HG02943 (cell line): ENCODE measurements at regions not wholly inside any gene's neighbourhood (a gene's known extent, or its start where the extent isn't known, plus 50 kb on each side); places are given as distances from the start of the nearest gene placed in this dataset.

Experiments
- ATAC-seq: cut with Tn5 transposase; IDR thresholded peaks from one replicate; pipeline ENCODE4 v1.9.1; 2021; ENCODE audit warnings: mild to moderate bottlenecking, low read depth, moderate library complexity; ENCODE audit not compliant: unreplicated experiment

DNA sequence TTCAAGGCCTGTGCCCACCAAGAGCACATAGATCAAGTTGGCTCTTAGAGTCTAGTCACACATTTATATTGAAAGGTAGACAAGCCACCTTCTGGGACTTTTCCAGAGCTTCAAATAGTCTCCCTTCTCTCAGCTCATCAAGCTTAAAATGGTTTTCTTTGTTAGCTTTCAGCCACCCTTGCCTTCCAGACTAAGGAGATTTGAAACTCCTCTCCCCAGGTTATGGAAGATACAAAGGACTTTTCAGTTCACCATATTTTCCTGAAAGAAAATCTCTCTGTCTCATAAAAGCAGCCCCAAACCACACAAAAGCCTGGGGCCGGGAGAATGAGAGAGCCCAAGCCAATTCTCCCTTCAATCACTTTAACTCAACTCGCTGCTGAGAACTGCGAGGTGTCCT is 134.1 kb downstream of the ZC3H11B start:
- no peak for ATAC-seq

DNA sequence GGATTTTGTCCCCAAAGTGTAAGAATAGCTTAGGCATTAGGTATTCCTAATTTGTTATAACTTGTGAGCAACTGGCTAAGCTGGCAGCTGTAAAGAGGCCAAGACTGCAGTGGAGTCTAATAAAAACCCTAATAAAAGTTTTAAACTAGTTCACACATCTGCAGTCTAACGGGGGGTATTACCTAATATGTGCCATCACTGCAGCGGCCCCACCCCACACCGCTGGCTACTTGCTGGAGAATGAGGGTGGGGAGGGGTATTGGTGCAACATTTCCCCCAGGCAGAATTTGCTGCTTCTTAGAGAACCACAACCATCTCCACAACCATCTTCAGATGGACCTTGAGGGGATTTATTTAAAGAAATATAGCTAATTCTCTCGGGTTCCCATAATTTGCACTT is 135.0 kb downstream of the ZC3H11B start:
- ATAC-seq: no peak

DNA sequence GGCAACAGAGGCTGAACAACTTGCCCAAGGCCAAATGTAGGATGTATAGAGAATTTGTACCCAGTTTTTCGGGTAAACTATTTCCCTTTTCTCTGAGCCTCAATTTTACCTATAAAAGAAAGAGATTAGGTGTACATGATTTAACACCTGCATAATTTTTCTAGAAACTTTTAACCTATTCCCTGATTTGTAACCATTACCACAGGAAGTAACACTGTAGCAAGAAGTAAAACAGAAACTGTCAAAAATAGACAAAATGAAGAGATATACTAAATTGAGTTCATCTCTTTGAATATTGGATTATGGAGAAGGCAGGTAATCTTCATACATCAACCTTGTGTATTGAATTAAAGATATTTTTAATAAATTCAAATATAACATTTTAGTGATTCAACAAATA is 136.2 kb downstream of the ZC3H11B start:
- no peak for ATAC-seq

DNA sequence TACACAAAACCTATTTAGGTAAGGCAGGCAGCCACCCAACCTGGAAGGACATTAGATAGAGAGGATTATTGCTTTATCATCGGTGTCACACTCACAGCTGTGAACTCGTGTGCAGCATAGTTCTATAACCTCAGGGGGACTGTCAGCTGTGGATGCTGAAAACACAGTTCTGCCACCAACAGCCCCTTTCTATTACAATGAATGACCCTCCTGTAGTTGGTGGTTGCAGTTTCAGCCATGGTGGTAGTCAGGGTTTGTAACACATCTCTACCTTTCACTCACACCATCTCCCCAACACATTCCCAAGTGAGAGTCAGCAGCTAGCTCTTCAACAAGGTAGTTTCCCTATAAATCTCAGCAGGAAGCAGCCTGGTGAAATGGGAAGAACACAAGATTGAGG is 136.8 kb downstream of the ZC3H11B start:
- no peak for ATAC-seq

DNA sequence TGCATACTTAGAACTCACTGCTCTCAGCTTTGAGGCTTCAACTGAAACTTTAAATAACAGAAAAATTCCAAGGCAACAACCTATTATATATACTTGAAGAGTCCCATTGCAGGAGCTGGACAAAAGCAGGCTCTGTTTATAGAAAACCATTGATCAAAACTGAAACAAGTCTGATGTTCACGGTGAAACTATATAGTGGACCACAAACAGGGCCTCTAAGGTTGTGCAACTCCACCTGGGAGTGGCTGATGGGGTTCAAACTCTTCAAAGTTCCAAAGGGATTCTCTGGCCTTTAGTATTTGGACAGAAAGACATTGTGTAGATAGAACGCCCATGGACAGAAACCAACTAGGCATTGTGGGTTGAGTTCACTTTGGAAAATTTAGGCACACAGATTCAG is 140.3 kb downstream of the ZC3H11B start:
- no peak for ATAC-seq

DNA sequence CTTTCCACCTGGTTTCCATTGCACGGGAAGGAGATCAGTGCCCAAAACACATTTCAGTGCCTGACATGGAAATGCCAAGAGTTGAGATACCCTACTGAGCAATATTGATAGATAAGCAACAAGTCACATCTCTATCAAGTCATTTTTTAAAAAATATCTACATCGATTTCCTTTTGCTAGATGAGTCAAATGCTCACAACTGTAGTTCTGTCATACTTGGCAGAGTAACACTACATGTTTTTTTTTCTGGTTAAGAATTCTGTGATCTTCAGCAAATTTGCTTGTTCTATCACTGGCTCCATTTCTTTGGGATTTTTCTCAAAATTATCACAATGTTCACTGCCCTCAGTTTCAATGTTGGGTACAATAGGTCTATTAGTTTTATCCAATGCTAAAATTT is 145.4 kb downstream of the ZC3H11B start:
- ATAC-seq: no peak

DNA sequence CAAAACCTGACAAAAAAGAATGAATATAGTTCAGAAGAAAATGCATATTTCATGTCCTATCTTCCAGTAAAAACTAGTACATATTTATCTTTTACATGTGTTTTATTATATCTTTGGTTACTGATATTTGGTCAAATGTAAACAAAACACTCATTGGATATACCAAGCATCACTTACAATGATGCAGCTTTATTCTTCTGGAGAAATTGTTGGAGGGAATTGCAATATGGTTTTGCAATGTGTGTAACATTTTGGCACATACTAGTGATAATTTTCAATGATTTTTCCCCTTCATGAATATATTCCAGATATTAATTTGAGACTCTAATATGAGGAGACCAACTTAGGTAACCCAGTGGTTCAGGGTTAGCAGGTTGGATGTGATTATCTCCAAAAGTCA is 146.1 kb downstream of the ZC3H11B start:
- ATAC-seq: no peak

DNA sequence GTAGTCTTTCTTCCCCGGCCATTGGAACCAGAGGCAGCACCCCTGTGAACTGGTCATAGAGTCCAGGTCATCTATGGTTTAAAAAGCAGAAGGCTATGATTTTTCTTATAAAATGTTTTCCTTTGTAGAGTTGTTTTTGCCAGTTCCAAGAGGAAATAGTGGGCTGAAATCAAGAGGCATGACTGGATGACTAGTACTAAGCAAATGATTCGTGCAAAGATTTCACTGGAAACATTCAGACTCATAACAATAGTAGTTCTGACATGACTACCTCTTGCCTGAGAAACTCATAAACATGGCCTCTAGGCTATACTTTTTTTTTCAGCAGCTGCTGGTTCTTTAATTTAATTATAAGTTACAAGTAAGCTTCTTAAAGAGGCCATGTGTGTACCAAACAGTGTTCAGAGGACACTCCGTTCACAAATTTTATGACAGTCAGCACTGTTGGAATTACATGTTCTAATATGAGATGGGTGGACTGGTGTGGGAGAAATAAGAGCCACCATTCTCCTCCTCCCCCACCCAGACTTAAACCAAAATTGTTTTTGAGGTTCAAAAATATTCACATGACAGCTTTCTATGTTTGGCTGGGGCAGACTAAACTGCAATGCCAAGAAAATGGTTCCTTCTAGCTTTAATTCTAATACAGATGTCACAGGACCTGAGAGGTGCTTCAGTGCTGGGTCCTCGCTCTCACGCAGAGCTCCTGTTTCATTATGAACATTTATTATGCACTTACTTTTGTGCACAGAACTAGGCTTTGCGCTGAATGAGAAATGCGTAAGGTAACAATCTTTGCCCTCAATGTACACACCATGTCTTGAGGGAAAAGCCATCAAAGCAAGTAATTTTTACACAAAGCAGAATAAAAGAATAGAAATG is 147.5 kb downstream of the ZC3H11B start:
- no peak for ATAC-seq

DNA sequence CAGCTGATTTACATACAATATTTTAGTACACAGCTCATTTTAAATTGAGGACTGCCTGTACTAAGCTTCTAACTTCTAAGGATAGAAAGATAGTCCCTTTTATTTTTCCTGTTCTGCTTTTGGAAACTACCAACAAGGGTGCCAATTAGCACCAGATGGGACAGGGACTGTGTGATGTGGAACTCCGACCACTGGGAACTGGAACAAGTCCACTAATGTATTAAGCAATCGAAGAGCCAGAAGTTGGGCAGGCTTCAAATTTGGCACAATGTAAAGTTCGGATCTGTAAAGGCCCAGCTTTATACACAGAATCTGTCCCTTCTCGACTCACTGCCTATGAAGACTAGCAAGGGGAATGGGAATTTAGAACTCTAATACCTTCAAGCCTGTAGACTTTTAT is 149.3 kb downstream of the ZC3H11B start:
- ATAC-seq: no peak

DNA sequence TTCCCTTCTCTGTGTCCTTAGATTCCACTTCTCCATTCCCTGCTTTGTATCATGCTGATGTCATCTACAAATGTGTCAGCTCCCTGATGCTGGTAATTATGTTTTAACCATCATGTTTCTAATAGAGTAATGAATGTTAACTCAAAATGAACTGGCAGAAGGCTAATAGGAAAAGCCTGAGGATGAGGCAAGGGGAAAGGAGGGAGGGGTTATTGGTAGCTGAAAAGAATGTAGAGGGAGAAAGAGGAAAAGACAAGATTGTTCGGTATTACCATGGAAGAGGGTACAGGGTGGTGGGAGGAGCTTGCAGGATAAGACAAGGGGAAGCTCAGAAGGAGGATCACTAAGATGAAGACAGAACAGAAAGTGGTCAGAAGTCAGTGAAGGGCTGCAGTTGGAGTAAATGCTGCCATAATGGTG is 150.9 kb downstream of the ZC3H11B start:
- ATAC-seq: no peak

DNA sequence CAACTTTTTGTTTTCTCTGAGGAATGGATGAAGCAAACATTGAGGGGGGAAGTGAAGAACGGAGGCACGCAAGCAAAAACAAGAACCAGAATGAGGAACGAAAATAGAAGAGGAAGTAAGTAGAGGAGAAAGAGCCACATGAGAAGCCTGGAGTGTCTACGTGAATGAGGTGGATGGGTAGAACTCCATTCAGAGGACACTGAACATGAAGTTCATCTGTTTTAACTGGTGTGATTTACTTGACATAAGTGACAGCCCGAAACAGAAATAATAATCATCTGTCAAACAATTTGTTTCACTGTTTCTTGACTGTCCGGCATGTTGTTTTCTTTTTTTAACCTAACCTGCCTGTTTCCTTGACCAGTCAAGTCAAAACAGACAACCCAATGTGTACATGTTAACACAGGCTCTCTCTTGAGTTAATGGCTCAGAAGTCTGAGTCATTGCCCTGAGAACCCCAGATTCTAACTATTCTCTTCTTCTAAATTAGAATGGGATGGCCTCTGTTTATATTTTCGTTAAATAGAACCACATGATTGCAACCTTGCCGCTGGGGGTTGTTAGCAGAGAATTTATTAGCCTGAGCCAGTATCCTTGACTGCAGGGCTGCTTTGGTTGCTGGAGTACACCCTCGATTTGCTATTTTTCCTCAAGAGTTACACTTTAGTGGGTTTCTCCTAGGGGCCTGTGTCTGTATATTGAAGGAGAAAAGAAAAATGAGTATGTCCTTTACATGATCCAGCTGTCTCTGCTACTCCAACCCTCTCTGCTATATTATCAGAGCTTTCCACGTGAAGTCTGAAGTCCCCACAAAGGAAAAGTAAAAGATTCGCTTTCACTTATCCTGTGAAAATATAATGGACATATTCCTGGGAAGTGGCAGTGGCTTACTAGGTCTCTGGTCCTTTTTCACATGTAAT is 151.7 kb downstream of the ZC3H11B start:
- peak; percentile 94 for ATAC-seq

DNA sequence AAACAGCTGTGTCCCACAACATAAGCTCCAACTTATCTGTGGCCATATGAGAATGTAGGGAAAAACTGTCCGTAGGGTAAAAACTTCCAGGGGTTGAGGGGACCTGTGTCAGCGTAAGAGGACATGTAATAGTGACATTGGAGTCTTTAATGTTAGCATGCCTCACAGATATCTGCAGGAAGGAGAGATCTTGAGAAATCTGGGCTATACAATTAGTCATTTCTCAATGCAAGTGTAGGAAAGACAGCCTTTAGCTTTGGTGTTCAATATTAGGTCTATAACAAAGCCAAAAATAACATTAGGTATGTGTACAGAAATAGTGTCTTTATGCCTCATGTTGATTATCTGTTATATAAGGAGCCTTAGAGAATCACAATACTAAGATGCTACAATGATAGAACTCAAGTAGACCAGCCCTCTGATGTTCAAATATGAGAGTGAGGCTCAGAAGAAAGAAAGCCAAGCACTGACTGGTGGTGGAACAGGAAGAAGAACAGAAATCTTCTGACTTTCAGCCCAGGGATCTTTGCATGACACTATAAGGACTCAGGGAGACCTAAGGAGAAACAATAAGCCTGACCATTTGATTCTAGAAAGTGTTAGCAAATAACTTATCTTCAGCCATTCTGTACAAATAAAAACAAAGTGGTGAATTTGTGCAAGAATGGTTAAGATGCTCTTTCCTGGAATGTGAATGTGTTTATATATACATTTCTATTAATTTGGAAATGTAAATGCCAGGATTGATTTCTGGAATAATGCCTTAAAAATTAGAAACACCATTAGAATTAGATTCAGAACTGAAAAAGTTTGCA is 152.6 kb downstream of the ZC3H11B start:
- ATAC-seq: no peak

DNA sequence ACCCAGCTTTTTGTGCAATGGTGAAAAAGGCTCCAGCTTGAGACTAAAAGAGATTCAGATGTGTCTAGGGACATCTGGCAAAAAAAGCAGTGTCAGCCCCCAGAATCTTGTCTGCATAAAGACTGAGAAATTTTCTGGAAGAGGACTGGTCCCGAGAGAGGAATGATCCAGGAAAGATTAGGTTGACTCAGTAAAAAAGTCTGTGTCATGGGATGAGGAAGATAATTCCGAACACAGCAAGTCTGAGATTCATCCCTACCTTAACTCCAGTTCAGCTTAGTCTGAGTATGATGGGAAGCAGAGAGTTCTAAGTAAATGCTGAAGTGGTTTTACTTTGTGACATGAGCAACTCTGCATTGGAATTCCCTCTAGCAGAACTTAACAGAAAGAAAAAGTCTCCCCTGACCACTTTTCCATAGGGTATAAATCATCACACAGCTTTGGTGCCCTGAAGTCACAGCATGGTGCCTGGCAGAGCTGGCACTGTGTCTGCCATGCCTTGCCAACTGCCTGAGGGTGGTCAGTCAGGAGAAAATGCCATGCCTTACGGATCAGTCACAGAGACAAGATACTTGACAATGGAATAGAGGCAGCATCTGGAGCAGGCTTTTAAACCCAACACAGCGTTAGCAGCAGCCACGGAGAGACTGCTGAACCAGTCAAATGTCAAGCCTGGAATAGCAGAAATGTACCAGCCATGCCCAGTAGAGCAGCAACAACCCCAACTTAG is 153.4 kb downstream of the ZC3H11B start:
- no peak for ATAC-seq

DNA sequence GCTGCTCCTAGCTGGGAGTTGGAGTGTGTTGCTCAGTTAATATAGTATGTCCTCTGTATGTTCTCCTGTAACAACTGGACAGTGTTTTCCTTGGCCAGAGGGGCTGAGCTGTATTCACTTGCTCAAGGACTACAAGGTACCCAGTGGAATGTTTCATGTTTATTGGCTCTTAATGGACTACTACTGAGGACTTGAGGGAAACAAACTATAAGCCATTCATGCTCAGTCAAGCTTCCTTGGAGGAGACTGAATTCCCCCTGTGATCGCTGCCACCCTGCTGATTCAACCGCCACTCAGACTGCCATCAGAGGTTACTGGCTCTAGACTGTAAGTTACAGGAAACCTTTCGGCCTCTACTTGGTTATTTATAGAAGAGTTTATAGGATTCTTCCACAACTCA is 166.6 kb downstream of the ZC3H11B start:
- ATAC-seq: no peak

DNA sequence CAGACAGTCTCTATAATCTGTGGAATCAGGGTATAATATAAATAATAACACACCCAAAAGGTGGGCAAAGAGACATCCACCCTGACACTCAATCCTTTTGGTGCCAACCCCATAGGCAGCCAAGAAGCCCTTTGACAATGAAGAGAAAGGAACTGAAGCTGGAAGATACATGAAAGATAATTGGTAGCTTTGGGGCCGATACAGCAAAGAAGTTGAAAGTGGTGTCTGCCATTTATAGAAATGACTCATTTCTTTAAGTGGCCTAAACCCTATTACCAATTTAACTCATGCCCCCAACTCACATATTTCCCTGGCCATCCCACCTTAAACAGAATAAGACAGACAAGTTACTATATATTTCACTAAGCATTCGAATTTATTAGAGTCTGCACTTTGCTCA is 167.0 kb downstream of the ZC3H11B start:
- ATAC-seq: no peak

DNA sequence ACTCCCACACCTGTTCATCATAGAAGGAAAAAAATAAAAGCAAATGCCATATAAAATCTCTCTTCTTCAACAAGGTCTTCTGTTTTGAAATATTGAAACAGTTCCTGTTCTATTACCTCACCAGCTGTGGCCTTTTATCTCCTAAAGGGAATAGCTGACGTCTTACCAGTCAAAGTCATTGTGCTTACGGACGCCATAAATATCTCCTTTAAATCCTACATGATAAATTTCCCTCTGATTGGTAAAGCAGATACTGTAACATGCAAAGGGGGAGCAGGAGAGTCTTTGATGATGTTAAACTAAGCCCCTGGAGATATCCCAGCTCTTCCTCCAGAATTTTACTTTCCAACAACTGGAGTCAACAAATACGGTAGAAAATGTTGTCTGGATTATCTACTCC is 168.4 kb downstream of the ZC3H11B start:
- no peak for ATAC-seq

DNA sequence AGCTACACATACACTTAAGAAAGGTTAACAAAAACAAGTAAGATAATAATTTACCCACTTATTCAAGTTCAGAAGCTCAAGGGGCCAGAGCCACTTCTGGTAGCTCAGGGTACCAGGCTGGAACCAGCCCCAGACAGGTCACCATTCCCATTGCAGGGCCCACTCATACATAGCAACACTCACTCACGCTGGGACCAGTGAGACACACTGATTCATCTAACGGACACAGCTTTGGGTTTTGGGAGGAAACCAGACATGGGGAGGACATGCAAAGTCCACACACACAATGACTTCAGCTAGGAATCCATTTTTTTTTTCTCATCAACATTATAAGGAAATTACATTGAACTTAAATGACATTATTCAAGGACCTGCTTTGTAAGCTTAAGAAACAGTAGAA is 169.1 kb downstream of the ZC3H11B start:
- no peak for ATAC-seq

DNA sequence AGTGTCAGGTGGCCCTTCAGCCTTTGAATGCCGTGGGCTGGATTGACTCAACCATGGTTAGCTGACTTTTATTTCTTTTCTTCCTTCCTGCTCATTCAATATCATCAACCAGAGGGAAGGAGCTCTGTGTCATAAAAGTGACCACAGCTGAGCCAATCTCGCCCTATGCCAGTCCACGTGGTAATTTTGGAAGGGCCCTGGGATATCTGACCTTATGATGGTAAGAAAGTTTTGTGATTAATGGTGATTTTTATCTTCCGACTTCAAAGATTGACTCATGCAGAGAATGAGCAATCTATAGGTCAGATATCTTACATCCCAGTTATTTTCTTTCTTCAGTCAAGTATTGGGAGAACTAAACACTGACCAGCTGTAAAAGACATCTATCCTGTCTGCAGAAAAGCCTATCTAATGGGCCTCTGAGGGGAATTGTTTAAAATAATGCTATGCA is 170.3 kb downstream of the ZC3H11B start:
- ATAC-seq: no peak

DNA sequence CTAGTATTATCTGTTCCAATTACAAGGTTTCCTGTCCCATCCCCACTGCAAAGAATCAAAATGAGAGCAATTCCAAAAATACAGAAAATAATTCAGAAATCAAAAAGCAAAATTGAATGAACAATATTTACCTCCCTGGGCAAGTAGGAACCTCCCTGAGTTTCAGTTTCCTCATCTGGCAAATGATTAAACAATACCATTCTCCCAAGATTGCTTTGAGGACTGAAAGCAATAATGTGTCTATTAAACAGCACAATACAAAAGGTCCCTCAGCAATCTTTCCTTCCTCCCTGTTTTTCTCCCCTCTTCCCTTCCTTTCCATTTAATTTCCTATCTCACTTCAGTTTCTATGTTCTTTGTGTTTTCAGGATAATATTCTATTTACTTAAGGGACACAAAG is 171.0 kb downstream of the ZC3H11B start:
- no peak for ATAC-seq

DNA sequence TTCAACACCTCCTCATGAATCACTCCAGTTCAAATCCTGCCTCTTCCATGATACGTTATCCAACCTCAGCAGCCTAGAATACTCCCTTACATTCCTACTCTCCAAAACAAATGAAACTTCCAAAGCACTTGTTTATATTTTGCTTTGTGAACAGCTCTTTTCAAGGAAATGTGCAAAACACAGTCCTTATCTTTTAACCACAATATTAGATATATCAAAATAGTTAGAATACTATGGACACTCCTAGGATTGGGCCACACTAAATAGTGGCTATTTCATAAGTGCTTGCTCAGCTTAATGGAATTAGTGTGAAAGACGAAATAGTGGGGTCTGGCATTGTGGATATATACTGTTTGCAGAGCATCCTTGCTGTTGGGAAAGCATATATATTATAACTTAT is 173.5 kb downstream of the ZC3H11B start:
- no peak for ATAC-seq
